ENCODE measurements at regions not wholly inside any gene's neighbourhood (a gene's known extent, or its start where the extent isn't known, plus 50 kb on each side); places are given as distances from the start of the nearest gene placed in this dataset.

DNA sequence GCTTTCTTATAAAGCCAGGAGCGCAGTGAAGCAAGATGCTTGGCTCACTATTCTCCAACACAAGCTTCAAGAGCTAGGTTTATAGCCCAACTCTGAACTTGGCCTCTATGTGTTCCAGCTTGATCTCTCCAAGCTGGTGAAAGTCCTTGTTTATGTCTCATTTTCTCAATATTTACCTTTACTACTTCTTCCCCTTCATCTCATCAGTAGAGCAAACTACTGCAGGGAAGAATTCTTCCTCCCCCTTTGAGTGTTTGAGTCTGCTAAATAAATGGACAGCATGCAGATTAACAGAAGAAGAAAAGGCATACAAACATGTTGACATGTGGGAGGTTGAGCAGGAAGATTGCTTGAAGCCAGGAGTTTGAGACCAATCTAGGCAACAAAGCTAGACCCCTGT lies 460.7 kb downstream of the ZNF608 start:
- H3K27ac Mint-ChIP-seq, result no peak overlapping the region
- H3K27ac ChIP-seq (ENCODE audit: insufficient read length, low read depth, low read length), result no peak overlapping the region
- no peaks in the 10 kb centered on the region for H3K79me2 ChIP-seq (ENCODE audit: insufficient read depth, low read length)
- H3K27me3 ChIP-seq (ENCODE audit: insufficient read depth, low read length), result no peaks in the 10 kb centered on the region
- no peak overlapping the region for H2BK120ac ChIP-seq (ENCODE audit: low read depth, low read length, poor library complexity, severe bottlenecking)
- no peak overlapping the region for H3T11ph ChIP-seq (ENCODE audit: low read length)
- no peak overlapping the region for H2BK15ac ChIP-seq (ENCODE audit: low read depth, low read length)
- no peak overlapping the region for H4K5ac ChIP-seq (ENCODE audit: insufficient read length, low read depth, low read length)
- no peaks in the 10 kb centered on the region for H4K20me1 ChIP-seq (ENCODE audit: control insufficient read depth, insufficient read depth, insufficient read length)
- TF ChIP-seq, protein P1, sequence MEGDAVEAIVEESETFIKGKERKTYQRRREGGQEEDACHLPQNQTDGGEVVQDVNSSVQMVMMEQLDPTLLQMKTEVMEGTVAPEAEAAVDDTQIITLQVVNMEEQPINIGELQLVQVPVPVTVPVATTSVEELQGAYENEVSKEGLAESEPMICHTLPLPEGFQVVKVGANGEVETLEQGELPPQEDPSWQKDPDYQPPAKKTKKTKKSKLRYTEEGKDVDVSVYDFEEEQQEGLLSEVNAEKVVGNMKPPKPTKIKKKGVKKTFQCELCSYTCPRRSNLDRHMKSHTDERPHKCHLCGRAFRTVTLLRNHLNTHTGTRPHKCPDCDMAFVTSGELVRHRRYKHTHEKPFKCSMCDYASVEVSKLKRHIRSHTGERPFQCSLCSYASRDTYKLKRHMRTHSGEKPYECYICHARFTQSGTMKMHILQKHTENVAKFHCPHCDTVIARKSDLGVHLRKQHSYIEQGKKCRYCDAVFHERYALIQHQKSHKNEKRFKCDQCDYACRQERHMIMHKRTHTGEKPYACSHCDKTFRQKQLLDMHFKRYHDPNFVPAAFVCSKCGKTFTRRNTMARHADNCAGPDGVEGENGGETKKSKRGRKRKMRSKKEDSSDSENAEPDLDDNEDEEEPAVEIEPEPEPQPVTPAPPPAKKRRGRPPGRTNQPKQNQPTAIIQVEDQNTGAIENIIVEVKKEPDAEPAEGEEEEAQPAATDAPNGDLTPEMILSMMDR (conservative IDR thresholded peaks at IDR 0.05), result no peak
- WGBS (ENCODE audit: extremely low coverage, insufficient read length, low lambda C conversion rate), result no CpG with 5 or more reads among the region's 1 CpG
- H2BK20ac ChIP-seq (ENCODE audit: low read depth, low read length, poor library complexity, severe bottlenecking), result no peak overlapping the region
- no peak overlapping the region for H2AFZ ChIP-seq (ENCODE audit: low read length)
- H3K27me3 Mint-ChIP-seq (ENCODE audit: low read depth), result no peaks in the 10 kb centered on the region
- H3K23ac ChIP-seq (ENCODE audit: insufficient read length, low read depth, low read length), result no peak overlapping the region
- no peak overlapping the region for H4K8ac ChIP-seq (replicated peaks; ENCODE audit: insufficient read length, low read depth, low read length)
- no peak overlapping the region for H4K91ac ChIP-seq (ENCODE audit: insufficient read length, low read depth, low read length)
- H3K79me1 ChIP-seq (ENCODE audit: insufficient read depth, low read depth, low read length, poor library complexity, severe bottlenecking), result no peaks in the 10 kb centered on the region
- no peaks in the 10 kb centered on the region; a peak in 2 of 5 replicates for H3K9me3 Mint-ChIP-seq
- no peak overlapping the region for H2BK12ac ChIP-seq (ENCODE audit: insufficient read length, low read depth, low read length)
- H3K4me1 Mint-ChIP-seq, result peaks cover 22 to 23% of the 10 kb centered on the region in 2 experiments
- H3K9me3 ChIP-seq (ENCODE audit: control insufficient read depth, low read depth, low read length), result no peaks in the 10 kb centered on the region
- H3K56ac ChIP-seq (ENCODE audit: insufficient read length, low read depth, low read length), result no peak overlapping the region
- H3K14ac ChIP-seq (ENCODE audit: insufficient read depth, low read length), result no peak overlapping the region
- H3K9ac ChIP-seq (ENCODE audit: extremely low read depth, insufficient read length, low read length), result no peak overlapping the region
- H3K4me2 ChIP-seq (ENCODE audit: insufficient read depth, insufficient read length, low read length), result no peak overlapping the region
- H3K23me2 ChIP-seq (ENCODE audit: insufficient read length, low read depth, low read length, poor library complexity, severe bottlenecking), result no peaks in the 10 kb centered on the region
- no peak for DNase-seq
- no peak overlapping the region for H2BK5ac ChIP-seq (ENCODE audit: insufficient read length, low read length)
- no peak overlapping the region for H3K4me3 Mint-ChIP-seq
- H3K4ac ChIP-seq (ENCODE audit: low read depth, low read length), result no peak overlapping the region
- H3K4me1 ChIP-seq (ENCODE audit: insufficient read depth, low read length), result no peaks in the 10 kb centered on the region; the same call in 1 of the 2 replicates
- peak overlapping the region; percentile 37 for H3K18ac ChIP-seq (ENCODE audit: insufficient read length, low read depth, low read length)
- H3K36me3 Mint-ChIP-seq (ENCODE audit: insufficient read depth in 1 of 3, low read depth in 3 of 3), result peaks cover 0 to 2% (median 0%) of the 10 kb centered on the region in 3 experiments; a peak in 2 of 7 replicates
- no peak overlapping the region for H2AK5ac ChIP-seq (ENCODE audit: insufficient read length, low read length)
